ENCODE measurements at regions not wholly inside any gene's neighbourhood (a gene's known extent, or its start where the extent isn't known, plus 50 kb on each side); places are given as distances from the start of the nearest gene placed in this dataset.

- no peak for TF ChIP-seq CTCF (IDR thresholded peaks at IDR 0.05)
- no peak for TF ChIP-seq EP300 (IDR thresholded peaks at IDR 0.05)
- no peak for TF ChIP-seq POLR2A (IDR thresholded peaks at IDR 0.05)
Measured at GRCh38 chr13:42706286-42706685, 75.1 kb upstream of the FAM216B start.
